NB4 (cell line): ENCODE measurements at regions not wholly inside any gene's neighbourhood (a gene's known extent, or its start where the extent isn't known, plus 50 kb on each side); places are given as distances from the start of the nearest gene placed in this dataset.

ENCODE experiments used
- CTCF ChIP-seq: IDR thresholded peaks from one replicate; pipeline ENCODE4 v1.5.1; 2012; ENCODE audit warnings: low read depth, low read length
- POLR2A ChIP-seq: IDR thresholded peaks from 2 replicates; pipeline ENCODE4 v1.6.1; 2011; ENCODE audit warnings: mild to moderate bottlenecking; ENCODE audit not compliant: insufficient read length; ENCODE audit errors: extremely low read depth

DNA sequence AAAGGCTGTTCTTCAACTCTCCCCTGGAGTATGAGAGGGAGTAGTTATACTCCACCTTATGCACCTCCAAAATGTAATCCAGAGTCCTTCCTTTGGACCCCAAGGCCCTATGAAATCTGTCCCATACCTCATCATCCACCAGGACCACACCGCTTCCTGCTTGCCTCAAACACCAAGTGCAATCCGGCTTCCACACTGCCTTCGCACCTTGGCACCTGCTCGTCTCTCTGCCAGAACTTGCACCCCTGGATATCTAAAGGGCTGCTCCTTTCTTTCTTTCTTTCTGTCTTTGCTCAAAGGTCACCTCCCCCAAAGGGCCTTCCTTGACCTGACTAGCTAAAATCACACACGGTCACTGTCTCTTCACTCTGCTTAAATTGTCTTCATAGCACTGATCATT lies 63.9 kb upstream of the SHB start:
- TF ChIP-seq POLR2A (no peak), CTCF (no peak)
